GM23338 (cell line): ENCODE measurements at regions not wholly inside any gene's neighbourhood (a gene's known extent, or its start where the extent isn't known, plus 50 kb on each side); places are given as distances from the start of the nearest gene placed in this dataset.

Experiments
- ATAC-seq: fragments of 200-7000 bp; cut with Tn5 transposase; 3 replicates; pipeline ENCODE4 v1.9.1; 2020
- DNase-seq: peaks from one replicate; pipeline ENCODE4 v3.0.0-alpha.2; 2015; ENCODE audit warnings: low spot score
- H2AFZ ChIP-seq: fragments of 200-600 bp; sonication (generic); 2 replicates; pipeline ENCODE4 v1.8.0; 2016; ENCODE audit warnings: antibody characterized with exemption, mild to moderate bottlenecking, moderate library complexity
- H3F3A ChIP-seq: fragments of 200-600 bp; sonication (generic); replicated peaks from 2 replicates; pipeline ENCODE4 v1.8.0; 2017; ENCODE audit warnings: antibody characterized with exemption, mixed run types, low read depth
- H3K27ac ChIP-seq: fragments of 200-600 bp; sonication (generic); 2 replicates; pipeline ENCODE4 v1.6.1; 2016; ENCODE audit warnings: low read depth
- H3K27me3 ChIP-seq: fragments of 200-600 bp; sonication (generic); 2 replicates; pipeline ENCODE4 v1.8.0; 2016; ENCODE audit warnings: mild to moderate bottlenecking, mixed run types, moderate library complexity; ENCODE audit not compliant: insufficient read depth
- H3K36me3 ChIP-seq: fragments of 200-600 bp; sonication (generic); 2 replicates; pipeline ENCODE4 v1.8.0; 2016; ENCODE audit warnings: mild to moderate bottlenecking; ENCODE audit not compliant: insufficient read depth
- H3K4me1 ChIP-seq: fragments of 200-600 bp; sonication (generic); 2 replicates; pipeline ENCODE4 v1.8.0; 2016; ENCODE audit warnings: mild to moderate bottlenecking, moderate library complexity; ENCODE audit not compliant: insufficient read depth
- H3K4me2 ChIP-seq: fragments of 200-600 bp; sonication (generic); 2 replicates; pipeline ENCODE4 v1.7.1; 2017; ENCODE audit warnings: mixed run types
- H3K4me3 ChIP-seq: fragments of 200-600 bp; sonication (generic); 2 replicates; pipeline ENCODE4 v1.6.1; 2016; ENCODE audit warnings: mixed run types
- H3K79me2 ChIP-seq: fragments of 200-600 bp; sonication (generic); replicated peaks from 2 replicates; pipeline ENCODE4 v1.8.0; 2017; ENCODE audit warnings: mild to moderate bottlenecking; ENCODE audit not compliant: insufficient read depth
- H3K9me2 ChIP-seq: fragments of 200-600 bp; sonication (generic); 2 replicates; pipeline ENCODE4 v1.8.0; 2017; ENCODE audit not compliant: insufficient read depth
- H4K20me1 ChIP-seq: fragments of 200-600 bp; sonication (generic); replicated peaks from 2 replicates; pipeline ENCODE4 v1.8.0; 2017; ENCODE audit warnings: mild to moderate bottlenecking; ENCODE audit not compliant: insufficient read depth
- H3K27ac Mint-ChIP-seq: 2 replicates; pipeline ENCODE4 v1.8.0; 2020; ENCODE audit warnings: inconsistent platforms, mild to moderate bottlenecking, moderate library complexity, mixed read lengths
- H3K27me3 Mint-ChIP-seq: 3 replicates; pipeline ENCODE4 v1.8.0; 2022; ENCODE audit warnings: low read depth, mild to moderate bottlenecking, moderate library complexity, mixed read lengths, inconsistent platforms; ENCODE audit not compliant: insufficient read depth, poor library complexity
- H3K36me3 Mint-ChIP-seq: 3 replicates; pipeline ENCODE4 v1.8.0; 2021; ENCODE audit warnings: low read depth, mild to moderate bottlenecking, inconsistent platforms, moderate library complexity, mixed read lengths
- H3K4me1 Mint-ChIP-seq: 3 replicates; pipeline ENCODE4 v1.8.0; 2020; ENCODE audit warnings: mild to moderate bottlenecking, inconsistent platforms, mixed read lengths
- H3K4me3 Mint-ChIP-seq: 3 replicates; pipeline ENCODE4 v1.8.0; 2021; ENCODE audit warnings: moderate library complexity, mild to moderate bottlenecking, inconsistent platforms, mixed read lengths
- H3K9me3 Mint-ChIP-seq: 3 replicates; pipeline ENCODE4 v1.8.0; 2020; ENCODE audit warnings: moderate library complexity, mild to moderate bottlenecking, inconsistent platforms, mixed read lengths
- STAT1 ChIP-seq: IDR thresholded peaks from one replicate; pipeline ENCODE4 v1.6.1; 2016; ENCODE audit warnings: antibody characterized with exemption; ENCODE audit not compliant: unreplicated experiment
- TF ChIP-seq, protein P1 (sequence below), 2 experiments: fragments of 200-600 bp in 1 of 2; sonication (generic) in 1 of 2; conservative IDR thresholded peaks; 2 replicates each; pipeline versions ENCODE4 v1.5.1 to v1.6.1; 2016 to 2017; ENCODE audit warnings: antibody characterized with exemption in 2 of 2, low read depth in 2 of 2, mild to moderate bottlenecking in 2 of 2, moderate library complexity in 1 of 2

DNA sequence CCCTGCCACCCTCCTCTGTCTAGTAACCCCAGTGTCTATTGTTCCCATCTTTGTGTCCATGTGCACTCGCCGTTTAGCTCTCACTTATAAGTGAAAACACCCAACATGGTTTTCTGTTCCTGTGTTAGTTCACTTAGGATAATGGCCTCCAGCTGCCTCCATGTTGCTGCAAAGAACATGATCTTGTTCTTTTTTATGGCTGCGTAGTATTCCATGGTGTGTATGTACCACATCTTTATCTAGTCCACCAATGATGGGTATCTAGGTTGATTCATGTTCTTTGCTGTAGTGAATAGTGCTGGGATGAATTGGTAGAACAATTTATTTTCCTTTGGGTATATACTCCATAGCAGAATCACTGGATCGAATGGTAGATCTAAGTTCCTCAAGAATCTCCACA lies 51.0 kb upstream of the RFLNA start:
- Histone ChIP-seq H3F3A (0 out of 2 replicates have a peak, but pooled peaks cover 2% of the 10 kb centered on the region), H3K4me2 (no peak overlapping the region), H3K4me1 (peaks cover 5% of the 10 kb centered on the region; the same call in 1 of the 2 replicates), H3K4me3 (no peak overlapping the region), H3K27ac (no peak overlapping the region), H3K36me3 (no peaks in the 10 kb centered on the region), H3K9me2 (peaks cover 6% of the 10 kb centered on the region; the same call in 1 of the 2 replicates), H2AFZ (no peak overlapping the region), H4K20me1 (no peaks in the 10 kb centered on the region), H3K79me2 (no peaks in the 10 kb centered on the region), H3K27me3 (no peaks in the 10 kb centered on the region)
- DNase-seq (no peak), ATAC-seq (no peak)
- H3K27ac Mint-ChIP-seq = no peak overlapping the region
- peaks cover 3% of the 10 kb centered on the region for H3K27me3 Mint-ChIP-seq
- TF ChIP-seq STAT1 = no peak
- TF ChIP-seq, protein P1, sequence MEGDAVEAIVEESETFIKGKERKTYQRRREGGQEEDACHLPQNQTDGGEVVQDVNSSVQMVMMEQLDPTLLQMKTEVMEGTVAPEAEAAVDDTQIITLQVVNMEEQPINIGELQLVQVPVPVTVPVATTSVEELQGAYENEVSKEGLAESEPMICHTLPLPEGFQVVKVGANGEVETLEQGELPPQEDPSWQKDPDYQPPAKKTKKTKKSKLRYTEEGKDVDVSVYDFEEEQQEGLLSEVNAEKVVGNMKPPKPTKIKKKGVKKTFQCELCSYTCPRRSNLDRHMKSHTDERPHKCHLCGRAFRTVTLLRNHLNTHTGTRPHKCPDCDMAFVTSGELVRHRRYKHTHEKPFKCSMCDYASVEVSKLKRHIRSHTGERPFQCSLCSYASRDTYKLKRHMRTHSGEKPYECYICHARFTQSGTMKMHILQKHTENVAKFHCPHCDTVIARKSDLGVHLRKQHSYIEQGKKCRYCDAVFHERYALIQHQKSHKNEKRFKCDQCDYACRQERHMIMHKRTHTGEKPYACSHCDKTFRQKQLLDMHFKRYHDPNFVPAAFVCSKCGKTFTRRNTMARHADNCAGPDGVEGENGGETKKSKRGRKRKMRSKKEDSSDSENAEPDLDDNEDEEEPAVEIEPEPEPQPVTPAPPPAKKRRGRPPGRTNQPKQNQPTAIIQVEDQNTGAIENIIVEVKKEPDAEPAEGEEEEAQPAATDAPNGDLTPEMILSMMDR (conservative IDR thresholded peaks at IDR 0.05; ENCODE audit: low read depth in 2 of 2) = no peak
- H3K36me3 Mint-ChIP-seq = no peaks in the 10 kb centered on the region
- no peak overlapping the region for H3K4me3 Mint-ChIP-seq
- peaks cover 11% of the 10 kb centered on the region for H3K4me1 Mint-ChIP-seq
- no peaks in the 10 kb centered on the region; the same call in 2 of the 3 replicates for H3K9me3 Mint-ChIP-seq
